UCSD-AML1 (cell line): ENCODE measurements at regions not wholly inside any gene's neighbourhood (a gene's known extent, or its start where the extent isn't known, plus 50 kb on each side); places are given as distances from the start of the nearest gene placed in this dataset.
A peak's percentile ranks its signal among the peaks of the same experiment; 100 is the strongest.
"Not testable (repeated sequence)": the region's sequence is repeated elsewhere in the genome, so short reads cannot be mapped to it uniquely, and the experiment has no call there.

ENCODE experiments used
- DNase-seq: peaks from one replicate; lab custom pipeline; 2025; ENCODE audit not compliant: unreplicated experiment; lab: John Stamatoyannopoulos, UW

GRCh38 chr10:117458571-117458970 lies 83.3 kb upstream of the PDZD8 start:
- no peak for DNase-seq

GRCh38 chr10:117457932-117458331 lies 82.7 kb upstream of the PDZD8 start:
- no peak for DNase-seq

GRCh38 chr10:117457071-117457810 lies 82.0 kb upstream of the PDZD8 start:
- DNase-seq: no peak

- no peak for DNase-seq
Observed at GRCh38 chr10:117455346-117455745, 80.1 kb upstream of the PDZD8 start.

- DNase-seq: no peak
Observed at GRCh38 chr10:117454502-117454901, 79.3 kb upstream of the PDZD8 start.

- DNase-seq: not testable (repeated sequence)
Observed at GRCh38 chr10:117453484-117453883, 78.2 kb upstream of the PDZD8 start.

GRCh38 chr10:117450940-117451339 lies 75.7 kb upstream of the PDZD8 start:
- DNase-seq: no peak

- no peak for DNase-seq
Observed at GRCh38 chr10:117449636-117450035, 74.4 kb upstream of the PDZD8 start.

GRCh38 chr10:117448802-117449201 lies 73.6 kb upstream of the PDZD8 start:
- no peak for DNase-seq

GRCh38 chr10:117445992-117446391 lies 70.8 kb upstream of the PDZD8 start:
- no peak for DNase-seq

- no peak for DNase-seq
Observed at GRCh38 chr10:117444497-117445040, 69.3 kb upstream of the PDZD8 start.

GRCh38 chr10:117443686-117444041 lies 68.4 kb upstream of the PDZD8 start:
- DNase-seq: no peak

GRCh38 chr10:117442944-117443685 lies 67.9 kb upstream of the PDZD8 start:
- DNase-seq: peak; percentile 81

GRCh38 chr10:117442521-117442920 lies 67.3 kb upstream of the PDZD8 start:
- no peak for DNase-seq

GRCh38 chr10:117441812-117442443 lies 66.7 kb upstream of the PDZD8 start:
- peak; percentile 45 for DNase-seq

- no peak for DNase-seq
Observed at GRCh38 chr10:117441361-117441760, 66.1 kb upstream of the PDZD8 start.

- DNase-seq: no peak
Observed at GRCh38 chr10:117439243-117439912, 64.1 kb upstream of the PDZD8 start.

- DNase-seq: no peak
Observed at GRCh38 chr10:117432866-117433265, 57.6 kb upstream of the PDZD8 start.

GRCh38 chr10:117431160-117431559 lies 55.9 kb upstream of the PDZD8 start:
- DNase-seq: no peak

- DNase-seq: not testable (repeated sequence)
Observed at GRCh38 chr10:117430535-117430934, 55.3 kb upstream of the PDZD8 start.

GRCh38 chr10:117429643-117430265 lies 54.5 kb upstream of the PDZD8 start:
- DNase-seq: no peak
